Activated T-cell treated with anti-CD3 and anti-CD28 coated beads, Interleukin-2, amount 50 U/mL, for 4 hours (primary cell): ENCODE measurements at regions not wholly inside any gene's neighbourhood (a gene's known extent, or its start where the extent isn't known, plus 50 kb on each side); places are given as distances from the start of the nearest gene placed in this dataset.
"Not testable (repeated sequence)": the region's sequence is repeated elsewhere in the genome, so short reads cannot be mapped to it uniquely, and the experiment has no call there.

ENCODE experiments used
- ATAC-seq, 2 donors: fragments of 200-7000 bp; cut with Tn5 transposase; one replicate each; pipeline ENCODE4 v1.10.0; 2021
- DNase-seq: peaks from one replicate; pipeline ENCODE4 v3.0.0-alpha.2; 2020
- H3K27me3 Mint-ChIP-seq: one replicate; pipeline ENCODE4 v1.8.0; 2021; ENCODE audit warnings: low read depth, mixed read lengths
- H3K36me3 Mint-ChIP-seq: one replicate; pipeline ENCODE4 v1.8.0; 2022; ENCODE audit warnings: mixed read lengths; ENCODE audit not compliant: insufficient read depth
- H3K4me1 Mint-ChIP-seq: one replicate; pipeline ENCODE4 v1.8.0; 2021; ENCODE audit warnings: low read depth, mixed read lengths
- H3K4me3 Mint-ChIP-seq: one replicate; pipeline ENCODE4 v1.8.0; 2021; ENCODE audit warnings: mild to moderate bottlenecking, moderate library complexity, mixed read lengths
- H3K9me3 Mint-ChIP-seq: one replicate; pipeline ENCODE4 v1.8.0; 2021; ENCODE audit warnings: mixed read lengths

DNA sequence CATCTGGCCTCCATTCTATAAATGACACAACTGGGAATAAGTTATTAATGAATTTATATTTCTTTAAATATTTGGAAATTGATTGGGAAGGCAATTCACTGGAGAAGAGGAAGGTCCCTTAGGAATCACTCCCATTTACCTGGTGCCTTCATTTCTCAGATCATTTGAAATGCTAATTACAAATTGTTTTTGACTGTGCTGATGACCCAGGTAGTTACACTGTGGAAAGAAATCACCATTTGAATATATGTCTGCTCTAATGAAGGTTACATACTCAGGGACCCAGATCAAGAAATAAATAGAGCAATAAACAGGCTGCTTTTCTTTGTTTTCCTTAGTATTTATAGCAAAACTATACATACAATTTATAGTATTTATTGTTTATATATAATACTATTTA lies 1759.1 kb downstream of the ARAP2 start:
- ATAC-seq = no peak
- DNase-seq = no peak
- no peaks in the 10 kb centered on the region for H3K36me3 Mint-ChIP-seq
- H3K9me3 Mint-ChIP-seq = peaks cover 12% of the 10 kb centered on the region
- no peaks in the 10 kb centered on the region for H3K27me3 Mint-ChIP-seq
- no peaks in the 10 kb centered on the region for H3K4me1 Mint-ChIP-seq
- no peak overlapping the region for H3K4me3 Mint-ChIP-seq

DNA sequence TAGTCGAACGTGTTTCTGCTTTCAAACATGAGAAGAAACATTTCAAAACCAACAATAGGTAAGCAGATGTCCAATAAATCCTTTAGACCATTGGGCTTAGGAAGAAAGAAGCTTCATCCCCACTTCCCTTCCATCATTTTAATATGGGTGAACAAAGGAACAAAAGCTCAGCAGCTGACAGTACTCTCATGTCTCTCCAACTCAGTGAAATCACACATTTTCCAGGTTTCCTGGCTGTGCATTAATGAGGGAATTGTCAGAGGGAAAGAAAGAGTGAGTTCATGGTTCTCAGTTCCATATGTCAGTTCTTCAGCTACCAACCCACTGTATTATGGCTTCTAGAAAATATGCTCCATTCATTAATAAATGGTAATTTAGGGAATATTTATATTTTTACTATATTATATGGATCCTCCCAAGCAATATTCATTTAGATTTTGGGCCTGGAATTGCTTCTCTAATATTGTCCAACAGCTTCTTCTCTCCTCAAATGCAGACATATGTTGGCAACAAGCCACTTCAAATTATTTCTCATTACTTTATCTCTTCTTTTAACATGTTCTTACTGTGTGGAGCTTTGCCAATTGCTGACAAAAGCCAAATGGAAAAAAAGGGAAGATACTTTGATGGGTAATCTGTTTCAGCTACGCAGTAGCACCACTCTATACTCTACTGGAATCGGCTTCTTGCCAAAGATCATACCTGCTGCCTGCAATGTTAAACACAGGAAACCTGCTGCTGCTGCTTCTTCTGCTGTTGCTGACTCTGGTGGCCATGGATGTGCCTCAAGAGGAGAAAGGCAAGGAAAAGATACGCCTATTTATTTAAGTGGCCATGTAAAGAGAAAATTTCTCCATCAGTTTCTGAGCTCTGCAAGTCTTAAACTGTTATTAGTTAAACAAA lies 1757.6 kb downstream of the ARAP2 start:
- peaks cover 12% of the 10 kb centered on the region for H3K9me3 Mint-ChIP-seq
- no peak overlapping the region for H3K4me3 Mint-ChIP-seq

DNA sequence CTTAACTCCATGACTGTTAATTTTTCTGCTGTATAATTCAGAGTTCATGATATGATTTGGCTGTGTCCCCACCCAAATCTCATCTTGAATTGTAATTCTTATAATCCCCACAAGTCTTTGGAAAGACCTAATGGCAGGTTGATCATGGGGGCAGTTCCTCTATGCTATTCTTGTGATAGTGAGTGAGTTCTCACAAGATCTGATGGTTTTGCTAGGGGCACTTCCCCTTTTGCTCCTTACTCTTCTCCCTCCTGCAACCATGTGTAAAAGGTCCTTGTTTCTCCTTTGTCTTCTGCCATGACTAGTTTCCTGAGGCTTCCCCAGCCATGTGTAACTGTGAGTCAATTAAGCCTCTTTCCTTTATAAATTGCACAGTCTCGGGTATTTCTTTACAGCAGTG lies 1751.9 kb downstream of the ARAP2 start:
- H3K4me1 Mint-ChIP-seq = no peaks in the 10 kb centered on the region
- H3K27me3 Mint-ChIP-seq = no peaks in the 10 kb centered on the region
- ATAC-seq (no peak), DNase-seq (no peak)
- H3K36me3 Mint-ChIP-seq = no peaks in the 10 kb centered on the region
- H3K9me3 Mint-ChIP-seq = peaks cover 18% of the 10 kb centered on the region
- no peak overlapping the region for H3K4me3 Mint-ChIP-seq

More for the DNA sequence above, 1757.6 kb downstream of the ARAP2 start:
- no peak for DNase-seq
- no peaks in the 10 kb centered on the region for H3K4me1 Mint-ChIP-seq
- no peak for ATAC-seq
- H3K27me3 Mint-ChIP-seq = no peaks in the 10 kb centered on the region
- H3K36me3 Mint-ChIP-seq = no peaks in the 10 kb centered on the region

DNA sequence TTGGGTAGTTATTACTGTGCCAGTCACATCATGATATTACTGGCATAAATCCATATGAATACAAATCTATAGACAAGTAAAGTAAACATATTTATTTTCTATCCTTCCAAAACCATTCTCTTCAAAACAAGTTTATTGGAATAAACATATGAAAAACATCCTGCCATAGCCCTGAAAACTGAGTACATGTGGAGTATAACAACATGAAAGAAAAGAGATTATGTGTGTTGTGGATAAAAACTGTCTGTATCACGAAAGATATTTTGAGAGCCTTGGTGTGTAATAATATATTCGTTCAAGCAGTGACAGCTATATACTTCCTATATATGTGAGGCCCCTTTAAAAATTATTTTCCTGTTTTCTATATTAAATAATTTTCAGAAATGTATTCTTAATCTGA lies 1742.2 kb downstream of the ARAP2 start:
- ATAC-seq = no peak
- Mint-ChIP-seq H3K27me3 (no peaks in the 10 kb centered on the region), H3K9me3 (peaks cover 6% of the 10 kb centered on the region), H3K4me3 (no peak overlapping the region), H3K4me1 (no peaks in the 10 kb centered on the region), H3K36me3 (no peaks in the 10 kb centered on the region)
- DNase-seq = no peak

DNA sequence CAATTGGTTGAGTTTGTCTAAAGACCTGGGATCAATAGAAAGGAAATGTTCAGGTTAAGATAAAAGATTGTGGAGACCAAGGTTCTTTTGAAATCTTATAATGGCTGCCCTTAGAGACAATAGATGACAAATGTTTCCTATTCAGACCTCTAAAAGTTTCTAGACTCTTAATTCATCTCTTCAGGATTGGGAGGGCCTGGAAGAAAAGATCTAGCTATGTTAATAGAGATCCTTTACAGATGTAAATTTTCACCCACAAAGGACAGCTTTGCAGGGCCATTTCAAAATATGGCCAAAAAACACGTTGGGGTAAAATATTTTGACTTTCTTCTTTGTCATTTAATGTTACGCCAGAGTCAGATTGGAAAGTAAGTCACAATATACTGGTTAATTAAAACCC lies 1739.6 kb downstream of the ARAP2 start:
- H3K36me3 Mint-ChIP-seq, H3K27me3 Mint-ChIP-seq, DNase-seq, H3K4me1 Mint-ChIP-seq, H3K4me3 Mint-ChIP-seq, ATAC-seq: not testable (repeated sequence)
- peaks cover 12% of the 10 kb centered on the region for H3K9me3 Mint-ChIP-seq

DNA sequence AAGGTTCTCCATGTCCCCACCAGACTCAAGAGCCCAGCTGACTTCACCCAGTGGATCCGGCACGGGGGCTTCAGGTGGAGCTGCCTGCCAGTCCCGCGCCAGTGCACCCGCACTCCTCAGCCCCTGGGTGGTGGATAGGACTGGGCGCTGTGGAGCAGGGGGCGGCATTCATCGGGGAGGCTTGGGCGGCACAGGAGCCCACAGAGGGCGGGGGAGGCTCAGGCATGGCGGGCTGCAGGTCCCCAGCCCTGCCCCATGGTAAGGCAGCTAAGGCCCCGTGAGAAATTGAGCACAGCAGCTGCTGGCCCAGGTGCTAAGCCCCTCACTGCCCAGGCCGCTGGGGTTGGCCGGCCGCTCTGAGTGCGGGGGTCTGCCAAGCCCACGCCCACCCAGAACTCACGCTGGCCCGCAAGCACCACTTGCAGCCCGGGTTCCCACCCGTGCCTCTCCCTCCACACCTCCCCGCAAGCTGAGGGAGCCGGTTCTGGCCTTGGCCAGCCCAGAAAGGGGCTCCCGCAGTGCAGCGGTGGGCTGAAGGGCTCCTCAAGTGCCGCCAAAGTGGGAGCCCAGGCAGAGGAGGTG lies 1737.7 kb downstream of the ARAP2 start:
- ATAC-seq, DNase-seq, H3K27me3 Mint-ChIP-seq, H3K4me1 Mint-ChIP-seq, H3K36me3 Mint-ChIP-seq, H3K4me3 Mint-ChIP-seq: not testable (repeated sequence)
- peaks cover 12% of the 10 kb centered on the region for H3K9me3 Mint-ChIP-seq

DNA sequence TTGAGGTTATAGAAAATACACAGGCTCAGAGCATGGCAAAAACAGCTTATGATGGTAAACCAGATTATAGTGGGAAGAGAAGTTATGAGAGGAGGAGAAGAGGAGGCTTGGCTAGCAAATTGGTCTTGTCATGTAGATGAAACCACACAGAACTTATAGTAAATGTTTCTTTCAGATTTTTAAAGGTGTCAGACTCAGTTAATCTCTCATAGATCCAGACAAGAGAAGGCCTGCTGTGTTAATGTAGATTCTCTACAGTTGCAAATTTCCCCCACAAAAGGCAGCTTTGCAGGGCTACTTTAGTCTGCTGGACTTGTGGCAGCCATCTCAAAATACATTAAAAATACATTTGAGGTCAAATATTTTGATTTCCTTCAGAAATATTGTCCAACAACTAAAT lies 1731.7 kb downstream of the ARAP2 start:
- DNase-seq (no peak), ATAC-seq (no peak)
- no peaks in the 10 kb centered on the region for H3K27me3 Mint-ChIP-seq
- H3K4me3 Mint-ChIP-seq = no peak overlapping the region
- no peaks in the 10 kb centered on the region for H3K4me1 Mint-ChIP-seq
- H3K36me3 Mint-ChIP-seq = no peaks in the 10 kb centered on the region
- peaks cover 13% of the 10 kb centered on the region for H3K9me3 Mint-ChIP-seq

DNA sequence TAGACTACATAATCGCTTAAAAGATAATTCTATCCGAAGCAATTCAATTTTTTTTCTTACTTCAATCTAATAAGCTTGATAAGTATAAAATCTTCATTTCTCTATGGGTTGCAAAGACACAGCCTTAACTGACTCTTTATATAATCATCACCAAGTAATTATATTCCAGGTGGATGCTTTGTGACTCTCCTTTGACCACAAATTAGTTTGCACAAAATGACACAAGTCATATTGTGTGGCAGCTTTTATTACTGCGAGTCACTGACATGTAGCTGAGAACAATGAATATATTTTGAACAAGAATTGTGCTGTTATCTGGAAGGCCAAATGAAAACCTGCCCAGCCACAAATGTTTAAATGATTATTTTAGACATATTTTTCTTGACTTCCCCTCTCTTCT lies 1727.8 kb downstream of the ARAP2 start:
- Mint-ChIP-seq H3K27me3 (no peaks in the 10 kb centered on the region), H3K4me1 (no peaks in the 10 kb centered on the region), H3K9me3 (peaks cover 7% of the 10 kb centered on the region), H3K36me3 (no peaks in the 10 kb centered on the region), H3K4me3 (no peak overlapping the region)
- DNase-seq = no peak
- ATAC-seq = no peak

DNA sequence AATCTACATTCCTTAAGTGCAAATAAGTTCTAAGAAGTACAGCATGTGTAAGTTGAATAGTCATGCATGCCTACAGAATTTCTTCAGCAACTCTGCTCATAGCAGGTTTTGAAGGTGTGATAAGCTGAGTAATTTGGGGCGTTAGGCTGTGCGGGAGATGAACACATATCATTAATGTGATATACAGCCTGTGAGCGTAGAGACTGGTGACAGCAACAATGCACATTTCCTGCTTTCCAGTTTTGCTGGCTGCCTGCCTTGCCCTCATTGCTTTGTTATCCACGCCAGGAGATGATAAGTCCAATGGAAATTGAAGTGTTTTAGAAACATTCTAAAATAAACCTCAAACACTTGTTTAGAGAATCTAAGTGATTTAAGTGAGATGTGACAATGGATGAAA lies 1709.4 kb downstream of the ARAP2 start:
- no peaks in the 10 kb centered on the region for H3K4me1 Mint-ChIP-seq
- no peaks in the 10 kb centered on the region for H3K36me3 Mint-ChIP-seq
- H3K9me3 Mint-ChIP-seq = peaks cover 8% of the 10 kb centered on the region
- ATAC-seq (no peak), DNase-seq (no peak)
- no peaks in the 10 kb centered on the region for H3K27me3 Mint-ChIP-seq
- H3K4me3 Mint-ChIP-seq = no peak overlapping the region

DNA sequence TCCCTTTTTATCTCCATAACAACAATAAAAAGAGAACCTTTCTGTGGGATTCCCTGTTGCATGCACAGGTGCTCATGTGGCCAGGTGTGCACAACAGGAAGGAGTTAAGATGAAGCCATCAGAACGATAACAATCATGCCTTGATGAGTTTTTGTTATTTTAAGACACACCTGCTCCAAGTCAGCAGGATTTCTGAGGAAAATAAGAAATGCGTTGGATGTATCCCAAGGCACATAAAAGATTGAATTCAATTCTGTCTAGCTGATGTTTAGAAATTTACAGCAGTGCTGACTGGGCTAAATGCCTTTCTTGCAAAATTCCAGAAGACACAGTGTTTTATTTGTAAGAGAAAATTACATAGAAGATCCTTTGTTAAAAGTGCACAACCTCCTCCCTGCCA lies 1678.2 kb downstream of the ARAP2 start:
- Mint-ChIP-seq H3K4me1 (no peaks in the 10 kb centered on the region), H3K9me3 (peaks cover 7% of the 10 kb centered on the region), H3K27me3 (no peaks in the 10 kb centered on the region), H3K36me3 (no peaks in the 10 kb centered on the region), H3K4me3 (no peak overlapping the region)
- no peak for DNase-seq
- ATAC-seq = no peak

DNA sequence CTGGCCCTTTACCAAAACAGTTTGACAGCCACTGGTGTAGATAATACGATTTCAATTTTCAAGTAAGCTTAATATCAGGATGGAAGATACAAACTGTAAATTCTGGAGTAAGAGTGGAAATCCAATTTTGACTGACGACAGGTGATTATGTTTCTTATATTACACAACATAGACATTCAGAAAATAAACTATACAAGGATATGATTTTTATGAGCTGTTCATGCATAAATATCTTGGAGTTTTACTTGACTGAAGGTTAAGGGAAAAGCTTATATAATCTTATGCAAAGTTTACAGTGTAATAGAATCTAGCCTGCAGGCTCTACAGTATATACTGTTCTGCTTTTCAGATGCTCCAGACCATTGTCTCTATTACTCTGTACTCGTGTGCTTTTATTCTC lies 1672.3 kb downstream of the ARAP2 start:
- no peak for ATAC-seq
- Mint-ChIP-seq H3K4me3 (no peak overlapping the region), H3K36me3 (no peaks in the 10 kb centered on the region)

DNA sequence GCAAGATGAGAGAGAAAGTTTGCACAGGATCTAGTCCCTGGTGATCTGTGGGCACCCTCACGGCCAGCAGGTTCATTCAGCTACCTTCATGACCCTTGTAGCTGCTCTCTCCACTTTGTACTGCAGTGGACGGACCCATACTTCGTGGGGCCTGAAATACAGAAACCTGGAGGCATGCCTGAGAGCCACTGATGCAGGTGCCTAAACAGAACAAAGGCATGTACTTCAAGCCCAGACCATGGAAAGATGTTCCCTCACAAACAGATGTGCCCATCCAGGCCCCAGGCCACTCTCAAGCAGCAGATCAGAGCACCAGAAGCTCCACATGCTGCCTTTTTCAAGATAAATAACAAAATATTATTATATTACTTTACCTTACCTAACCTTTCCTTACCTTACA lies 1629.0 kb downstream of the ARAP2 start:
- Mint-ChIP-seq H3K9me3 (peaks cover 13% of the 10 kb centered on the region), H3K27me3 (no peaks in the 10 kb centered on the region), H3K36me3 (no peaks in the 10 kb centered on the region), H3K4me1 (no peaks in the 10 kb centered on the region), H3K4me3 (no peak overlapping the region)
- ATAC-seq = no peak
- DNase-seq = no peak

More for the DNA sequence above, 1672.3 kb downstream of the ARAP2 start:
- Mint-ChIP-seq H3K9me3 (peaks cover 11% of the 10 kb centered on the region), H3K4me1 (no peaks in the 10 kb centered on the region), H3K27me3 (no peaks in the 10 kb centered on the region)
- DNase-seq = no peak

DNA sequence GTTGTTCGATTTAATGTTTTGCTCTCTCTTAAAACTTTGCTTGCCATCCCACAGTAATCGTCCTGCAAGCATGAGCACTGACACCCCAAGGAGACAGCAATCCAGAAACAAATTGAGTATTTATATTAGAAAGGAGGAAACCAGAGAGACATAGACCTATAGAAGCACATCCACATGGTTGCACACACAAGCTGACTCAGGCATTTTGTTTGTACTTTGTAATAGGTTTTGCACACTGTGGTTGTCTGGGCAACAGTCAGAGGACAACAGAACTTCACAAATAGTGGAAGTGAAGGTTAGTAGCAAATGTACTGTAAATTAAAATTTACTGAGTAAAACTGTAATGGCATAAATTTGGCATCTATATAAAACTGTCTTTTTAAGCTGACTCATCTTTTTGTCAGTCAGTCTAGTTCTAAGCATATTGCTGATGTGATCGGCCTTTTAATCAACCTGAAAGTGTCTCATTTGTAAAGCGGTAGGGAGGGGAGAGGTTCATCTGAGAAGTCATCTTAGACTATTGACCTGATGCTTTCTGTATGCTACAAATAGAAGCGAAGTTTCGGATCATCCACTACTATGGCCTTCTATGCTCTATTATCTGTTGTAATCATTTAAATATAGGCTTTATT lies 1624.7 kb downstream of the ARAP2 start:
- Mint-ChIP-seq H3K27me3 (no peaks in the 10 kb centered on the region), H3K9me3 (peaks cover 9% of the 10 kb centered on the region), H3K4me3 (no peak overlapping the region), H3K4me1 (no peaks in the 10 kb centered on the region), H3K36me3 (no peaks in the 10 kb centered on the region)
- DNase-seq (no peak), ATAC-seq (no peak)

DNA sequence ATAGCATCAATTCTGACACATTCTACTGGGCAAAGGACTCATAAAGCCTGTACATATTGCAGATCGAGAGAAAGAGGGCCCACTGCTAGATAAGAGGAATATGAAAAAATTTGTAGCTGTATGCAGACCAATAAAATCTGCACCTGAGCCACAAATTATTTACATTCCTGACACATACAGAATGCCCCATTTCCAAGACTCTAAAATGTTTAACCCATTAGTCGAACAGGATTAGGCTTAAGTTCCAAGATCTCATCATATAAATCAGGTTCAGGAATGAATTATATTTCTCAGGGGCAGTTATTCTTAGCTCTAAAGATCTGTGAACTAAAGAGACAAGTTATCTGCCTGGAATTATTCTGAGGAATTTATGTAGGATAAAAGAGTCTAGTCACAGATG lies 1615.8 kb downstream of the ARAP2 start:
- no peak overlapping the region for H3K4me3 Mint-ChIP-seq
- H3K9me3 Mint-ChIP-seq = peaks cover 25% of the 10 kb centered on the region
- no peaks in the 10 kb centered on the region for H3K36me3 Mint-ChIP-seq
- no peaks in the 10 kb centered on the region for H3K27me3 Mint-ChIP-seq
- no peak for DNase-seq
- no peak for ATAC-seq
- H3K4me1 Mint-ChIP-seq = no peaks in the 10 kb centered on the region

DNA sequence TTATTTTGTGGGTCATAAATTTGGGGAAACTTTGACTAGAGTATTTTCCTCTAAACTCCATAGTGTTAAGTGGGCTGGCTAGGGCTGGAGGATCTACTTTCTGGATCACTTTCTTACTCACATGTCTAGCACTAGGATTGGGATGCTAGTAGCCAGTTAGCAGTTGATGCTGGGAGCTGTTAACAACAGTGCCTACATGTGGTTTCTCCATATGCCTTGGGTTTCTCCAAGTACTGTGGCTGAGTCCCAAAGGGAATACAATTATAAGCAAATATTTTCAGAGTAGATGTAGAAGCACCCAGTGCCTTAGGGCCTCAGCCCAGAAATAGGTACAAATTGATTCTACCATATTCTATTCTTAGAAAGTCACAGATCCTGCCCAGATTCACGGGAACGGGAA lies 1614.9 kb downstream of the ARAP2 start:
- H3K36me3 Mint-ChIP-seq = no peaks in the 10 kb centered on the region
- ATAC-seq = no peak
- peaks cover 25% of the 10 kb centered on the region for H3K9me3 Mint-ChIP-seq
- no peaks in the 10 kb centered on the region for H3K4me1 Mint-ChIP-seq
- DNase-seq = no peak
- H3K4me3 Mint-ChIP-seq = no peak overlapping the region
- no peaks in the 10 kb centered on the region for H3K27me3 Mint-ChIP-seq
